IgD-negative memory B cell (primary cell): ENCODE measurements at regions not wholly inside any gene's neighbourhood (a gene's known extent, or its start where the extent isn't known, plus 50 kb on each side); places are given as distances from the start of the nearest gene placed in this dataset.

Experiments used
- H3K27ac Mint-ChIP-seq, 3 donors: one replicate each; pipeline ENCODE4 v1.8.0; 2020 to 2022; ENCODE audit warnings: mild to moderate bottlenecking in 3 of 3, mixed read lengths in 3 of 3, moderate library complexity in 1 of 3
- H3K27me3 Mint-ChIP-seq: one replicate; pipeline ENCODE4 v1.8.0; 2021; ENCODE audit warnings: mixed read lengths
- H3K36me3 Mint-ChIP-seq: one replicate; pipeline ENCODE4 v1.8.0; 2020; ENCODE audit warnings: mild to moderate bottlenecking, mixed read lengths
- H3K4me1 Mint-ChIP-seq, 3 donors: one replicate each; pipeline ENCODE4 v1.8.0; 2020 to 2022; ENCODE audit warnings: mixed read lengths in 3 of 3, mild to moderate bottlenecking in 1 of 3
- H3K4me3 Mint-ChIP-seq, 4 donors: one replicate each; pipeline ENCODE4 v1.8.0; 2020 to 2022; ENCODE audit warnings: mild to moderate bottlenecking in 4 of 4, mixed read lengths in 4 of 4, moderate library complexity in 3 of 4
- H3K9me3 Mint-ChIP-seq, 3 donors: one replicate each; pipeline ENCODE4 v1.8.0; 2020 to 2021; ENCODE audit warnings: mixed read lengths in 3 of 3, mild to moderate bottlenecking in 1 of 3

- peaks cover 5% of the 10 kb centered on the region for H3K36me3 Mint-ChIP-seq
- H3K27ac Mint-ChIP-seq = no peak overlapping the region
- H3K4me1 Mint-ChIP-seq = no peaks in the 10 kb centered on the region
- peaks cover 5 to 13% (median 7%) of the 10 kb centered on the region in 3 donors for H3K9me3 Mint-ChIP-seq
- no peak overlapping the region for H3K4me3 Mint-ChIP-seq
- H3K27me3 Mint-ChIP-seq = peaks cover 1% of the 10 kb centered on the region
These were observed 168.8 kb downstream of the RELL1 start for GRCh38 chr4:37517326-37517725.

- Mint-ChIP-seq H3K9me3 (peaks cover 5 to 18% (median 7%) of the 10 kb centered on the region in 3 donors), H3K4me3 (no peak overlapping the region), H3K4me1 (no peaks in the 10 kb centered on the region), H3K27me3 (peaks cover 1% of the 10 kb centered on the region), H3K36me3 (peaks cover 5% of the 10 kb centered on the region), H3K27ac (no peak overlapping the region)
These were observed 170.0 kb downstream of the RELL1 start for GRCh38 chr4:37516057-37516775.

- H3K27me3 Mint-ChIP-seq = peaks cover 11% of the 10 kb centered on the region
- H3K4me3 Mint-ChIP-seq = no peak overlapping the region
- no peaks in the 10 kb centered on the region for H3K4me1 Mint-ChIP-seq
- peaks cover 3 to 12% (median 5%) of the 10 kb centered on the region in 3 donors for H3K9me3 Mint-ChIP-seq
- no peak overlapping the region for H3K27ac Mint-ChIP-seq
- peaks cover 3% of the 10 kb centered on the region for H3K36me3 Mint-ChIP-seq
These were observed 175.6 kb downstream of the RELL1 start for GRCh38 chr4:37510626-37511025.

GRCh38 chr4:37503261-37503660 lies 182.9 kb downstream of the RELL1 start:
- no peak overlapping the region for H3K27ac Mint-ChIP-seq
- H3K36me3 Mint-ChIP-seq = peaks cover 1% of the 10 kb centered on the region
- no peaks in the 10 kb centered on the region for H3K4me1 Mint-ChIP-seq
- no peaks in the 10 kb centered on the region for H3K9me3 Mint-ChIP-seq
- peaks cover 13% of the 10 kb centered on the region for H3K27me3 Mint-ChIP-seq
- H3K4me3 Mint-ChIP-seq = no peak overlapping the region

GRCh38 chr4:37502070-37502469 lies 184.1 kb downstream of the RELL1 start:
- Mint-ChIP-seq H3K9me3 (no peaks in the 10 kb centered on the region), H3K27ac (no peak overlapping the region), H3K4me3 (no peak overlapping the region), H3K27me3 (peaks cover 7% of the 10 kb centered on the region), H3K36me3 (peaks cover 1% of the 10 kb centered on the region), H3K4me1 (no peaks in the 10 kb centered on the region)
